K562 (cell line): ENCODE measurements at regions not wholly inside any gene's neighbourhood (a gene's known extent, or its start where the extent isn't known, plus 50 kb on each side); places are given as distances from the start of the nearest gene placed in this dataset.

Experiments used
- ATAC-seq: fragments of 200-7000 bp; cut with Tn5 transposase; 3 replicates; pipeline ENCODE4 v1.9.1; 2020; ENCODE audit warnings: moderate library complexity
- BruUV-seq: library from RNA; stranded (reverse); fragments of 400-500 nt; replicated peaks from 2 replicates; lab custom pipeline; 2021; lab: Mats Ljungman, UMichigan
- CTCF ChIA-PET: fragments of 300-600 bp; formaldehyde crosslinking; extraction: SDS; loops from one replicate; lab custom pipeline; 2021; ENCODE audit warnings: low intra/inter-chr PET ratio; lab: Yijun Ruan, JAX
- POLR2A ChIA-PET: fragments of 300-600, 350-650 bp; sonication (Branson Sonifier 250); formaldehyde crosslinking; extraction: SDS; loops from one replicate; lab custom pipeline; 2021; ENCODE audit warnings: antibody characterized with exemption, inconsistent platforms; lab: Yijun Ruan, JAX
- DNase-seq, 4 experiments: peaks; one replicate each; pipeline versions ENCODE4 v3.0.0 to v3.0.0-alpha.2; 2011 to 2018; ENCODE audit warnings: low spot score in 3 of 4, mixed read lengths in 3 of 4; ENCODE audit errors: extremely low read depth in 1 of 4
- FAIRE-seq: peaks from 2 replicates; lab custom pipeline; 2011; peaks lifted over from hg19 to GRCh38; lab: Jason Lieb, UNC
- H2AFZ ChIP-seq: 2 replicates; pipeline ENCODE4 v1.6.0; 2011; ENCODE audit warnings: low read depth, low read length, control low read depth, inconsistent platforms
- H3K27ac ChIP-seq: fragments of 200-600 bp; 3 replicates; pipeline ENCODE4 v1.8.0; 2011; ENCODE audit warnings: low read depth, mild to moderate bottlenecking, control low read depth, inconsistent platforms, low read length, moderate library complexity, mixed read lengths; ENCODE audit errors: extremely low read depth
- H3K27me3 ChIP-seq, 2 experiments: fragments of 300-600 bp in 1 of 2; 2 replicates in 1 of 2; 3 replicates in 1 of 2; pipeline versions ENCODE4 v1.6.0 to v1.8.0; 2011; ENCODE audit warnings: inconsistent platforms in 2 of 2, low read length in 2 of 2, mild to moderate bottlenecking in 1 of 2, mixed read lengths in 1 of 2, moderate library complexity in 1 of 2; ENCODE audit not compliant: control insufficient read depth in 2 of 2, insufficient read depth in 2 of 2
- H3K36me3 ChIP-seq: fragments of 300-600 bp; 3 replicates; pipeline ENCODE4 v1.8.0; 2011; ENCODE audit warnings: mild to moderate bottlenecking, low read length, inconsistent platforms; ENCODE audit not compliant: control insufficient read depth, insufficient read depth
- H3K4me1 ChIP-seq, 2 experiments: fragments of 200-600 bp in 1 of 2; replicated peaks in 1 of 2; 2 replicates in 1 of 2; 3 replicates in 1 of 2; pipeline versions ENCODE4 v1.5.1 to v1.8.0; 2011; ENCODE audit warnings: inconsistent platforms in 2 of 2, low read length in 2 of 2, mild to moderate bottlenecking in 1 of 2, mixed read lengths in 1 of 2, moderate library complexity in 1 of 2; ENCODE audit not compliant: control insufficient read depth in 2 of 2, insufficient read depth in 2 of 2
- H3K4me2 ChIP-seq: 2 replicates; pipeline ENCODE4 v1.6.1; 2011; ENCODE audit warnings: low read length, control low read depth, inconsistent platforms, mixed read lengths; ENCODE audit not compliant: insufficient read depth
- H3K4me3 ChIP-seq: fragments of 200-600 bp; sonication (generic), shearing (Covaris generic); 2 replicates; pipeline ENCODE4 v1.5.1; 2016; ENCODE audit warnings: control low read depth, inconsistent platforms
- H3K79me2 ChIP-seq: fragments of 200-600 bp; 3 replicates; pipeline ENCODE4 v1.8.0; 2011; ENCODE audit warnings: low read length, inconsistent platforms; ENCODE audit not compliant: control insufficient read depth, insufficient read depth
- H3K9ac ChIP-seq, 2 experiments: 2 replicates each; pipeline versions ENCODE4 v1.6.0 to v1.6.1; 2011; ENCODE audit warnings: low read depth in 2 of 2, low read length in 2 of 2, control low read depth in 1 of 2, inconsistent platforms in 1 of 2, mild to moderate bottlenecking in 1 of 2, mixed read lengths in 1 of 2; ENCODE audit not compliant: insufficient read depth in 1 of 2
- H3K9me1 ChIP-seq: one replicate; pipeline ENCODE4 v1.6.0; 2011; ENCODE audit warnings: inconsistent platforms, mild to moderate bottlenecking, low read length, moderate library complexity; ENCODE audit not compliant: control insufficient read depth, insufficient read depth
- H3K9me3 ChIP-seq: replicated peaks from 2 replicates; pipeline ENCODE4 v1.5.1; 2011; ENCODE audit warnings: low read depth, low read length, inconsistent platforms; ENCODE audit not compliant: control insufficient read depth, insufficient read depth
- H4K20me1 ChIP-seq: replicated peaks from 2 replicates; pipeline ENCODE4 v1.6.1; 2011; ENCODE audit warnings: low read length, inconsistent platforms, mixed read lengths; ENCODE audit not compliant: control insufficient read depth, insufficient read depth
- CCAR2 ChIP-seq: fragments of 200-400 bp; formaldehyde crosslinking; IDR thresholded peaks from 2 replicates; pipeline ENCODE4 v1.6.1; 2017; ENCODE audit warnings: mild to moderate bottlenecking, low read depth, low read length
- CSDE1 ChIP-seq, 2 experiments: fragments of 450-650 bp; IDR thresholded peaks; 2 replicates each; pipeline ENCODE4 v1.6.1; 2016; ENCODE audit warnings: mild to moderate bottlenecking in 1 of 2
- HIVEP1 ChIP-seq: fragments of 250-450 bp; sonication (Bioruptor Pico); IDR thresholded peaks from 2 replicates; pipeline ENCODE4 v1.4.0; 2020; ENCODE audit warnings: mild to moderate bottlenecking
- HOXB6 ChIP-seq: fragments of 250-450 bp; sonication (Bioruptor Pico); IDR thresholded peaks from 2 replicates; pipeline ENCODE4 v1.5.1; 2022; ENCODE audit warnings: mild to moderate bottlenecking, borderline replicate concordance
- KLF10 ChIP-seq: fragments of 250-450 bp; sonication (Bioruptor Pico); IDR thresholded peaks from 2 replicates; pipeline ENCODE4 v1.6.1; 2021; ENCODE audit warnings: matching md5 sums
- SRF ChIP-seq, 2 experiments: fragments of 250-450, 450-650 bp in 1 of 2; sonication (Bioruptor Pico) in 1 of 2; sonication (generic) in 1 of 2; formaldehyde crosslinking; IDR thresholded peaks; 2 replicates each; pipeline versions ENCODE4 v1.5.0 to v1.5.1; 2020 to 2022; ENCODE audit warnings: mild to moderate bottlenecking in 1 of 2, missing genetic modification reagents in 1 of 2
- TCF7L2 ChIP-seq: fragments of 150-350 bp; IDR thresholded peaks from 2 replicates; pipeline ENCODE4 v1.6.1; 2016; ENCODE audit warnings: low read depth, mild to moderate bottlenecking, low read length, moderate library complexity
- TEAD4 ChIP-seq, 2 experiments: sonication (generic) in 1 of 2; formaldehyde crosslinking in 1 of 2; IDR thresholded peaks; 2 replicates each; pipeline versions ENCODE4 v1.6.1 to v1.8.0; 2012 to 2022; ENCODE audit warnings: borderline replicate concordance in 1 of 2, inconsistent platforms in 1 of 2, low read length in 1 of 2, mild to moderate bottlenecking in 1 of 2, missing genetic modification reagents in 1 of 2
- THRAP3 ChIP-seq: fragments of 450-650 bp; IDR thresholded peaks from 2 replicates; pipeline ENCODE4 v1.6.1; 2016; ENCODE audit warnings: mild to moderate bottlenecking, inconsistent platforms, borderline replicate concordance
- ZEB2 ChIP-seq: fragments of 450-650 bp; IDR thresholded peaks from 2 replicates; pipeline ENCODE4 v1.6.1; 2016
- ZNF197 ChIP-seq: fragments of 200-800 bp; sonication (Bioruptor generic); IDR thresholded peaks from 2 replicates; pipeline ENCODE4 v1.6.1; 2016; ENCODE audit warnings: low read depth, missing genetic modification characterization, missing compliant biosample characterization
- ZNF668 ChIP-seq: fragments of 250-450 bp; sonication (Bioruptor Pico); IDR thresholded peaks from 2 replicates; pipeline ENCODE4 v1.8.0; 2022; ENCODE audit warnings: mild to moderate bottlenecking, inconsistent platforms
- WGBS: fragments of 100-300 bp; shearing (Covaris generic); methylation state at CpG from one replicate; pipeline ENCODE4 v1.1.6; 2016; ENCODE audit warnings: low coverage, mixed read lengths; ENCODE audit not compliant: insufficient coverage; ENCODE audit errors: missing lambda C conversion rate; 5-methylcytosine and 5-hydroxymethylcytosine counted together
- in situ Hi-C: fragments of 300-500 bp; cut with MboI; formaldehyde crosslinking; loops from 4 replicates; pipeline ENCODE4 v1.15.0; 2018; ENCODE audit warnings: inconsistent platforms, mixed read lengths
- intact Hi-C: fragments of 100-400 bp; cut with micrococcal nuclease; formaldehyde crosslinking; loops from 2 replicates; pipeline ENCODE4 v1.14.2; 2022

GRCh38 chr12:16474801-16475200, 127.4 kb downstream of the MGST1 start:
- DNase-seq (no peak), ATAC-seq (no peak), FAIRE-seq (no peak)
- Histone ChIP-seq H3K9me3 (no peaks in the 10 kb centered on the region), H3K79me2 (no peaks in the 10 kb centered on the region), H3K36me3 (no peaks in the 10 kb centered on the region), H3K27ac (no peak overlapping the region), H4K20me1 (no peaks in the 10 kb centered on the region), H3K9me1 (no peaks in the 10 kb centered on the region), H3K4me1 (no peaks in the 10 kb centered on the region), H3K4me2 (no peak overlapping the region), H2AFZ (no peak overlapping the region), H3K4me3 (no peak overlapping the region), H3K27me3 (no peaks in the 10 kb centered on the region), H3K9ac (no peak overlapping the region)
- no TSS peak for BruUV-seq
- TF ChIP-seq ZNF197 = no peak
- TF ChIP-seq CCAR2 = no peak
- no peak for TF ChIP-seq ZNF668 (CRISPR knock-in tag)
- no peak for TF ChIP-seq TCF7L2
- TF ChIP-seq SRF (CRISPR knock-in tag; IDR thresholded peaks at IDR 0.05) = no peak
- no peak for TF ChIP-seq CSDE1 (IDR thresholded peaks at IDR 0.05)
- TF ChIP-seq HOXB6 (CRISPR knock-in tag) = no peak
- TF ChIP-seq THRAP3 = no peak
- TF ChIP-seq KLF10 = no peak
- no peak for TF ChIP-seq TEAD4 (IDR thresholded peaks at IDR 0.05; ENCODE audit: low read length)
- TF ChIP-seq TEAD4 (CRISPR knock-in tag; IDR thresholded peaks at IDR 0.05; ENCODE audit: borderline replicate concordance) = no peak
- no peak for TF ChIP-seq HIVEP1 (CRISPR knock-in tag)
- no peak for TF ChIP-seq ZEB2
- intact Hi-C loops (no loop called here), in situ Hi-C loops (no loop called here)
- POLR2A ChIA-PET = no interaction called here
- 0% methylated on average over 2 of the region's 2 CpGs for WGBS
- CTCF ChIA-PET = no interaction called here
